GM12873 (cell line): ENCODE measurements at regions not wholly inside any gene's neighbourhood (a gene's known extent, or its start where the extent isn't known, plus 50 kb on each side); places are given as distances from the start of the nearest gene placed in this dataset.

Experiments used
- TF ChIP-seq, protein P1 (sequence below): IDR thresholded peaks from 2 replicates; pipeline ENCODE4 v1.5.1; 2012; ENCODE audit warnings: low read depth, mild to moderate bottlenecking, moderate library complexity, low read length, control low read depth; ENCODE audit not compliant: insufficient read depth; ENCODE audit errors: missing control alignments

DNA sequence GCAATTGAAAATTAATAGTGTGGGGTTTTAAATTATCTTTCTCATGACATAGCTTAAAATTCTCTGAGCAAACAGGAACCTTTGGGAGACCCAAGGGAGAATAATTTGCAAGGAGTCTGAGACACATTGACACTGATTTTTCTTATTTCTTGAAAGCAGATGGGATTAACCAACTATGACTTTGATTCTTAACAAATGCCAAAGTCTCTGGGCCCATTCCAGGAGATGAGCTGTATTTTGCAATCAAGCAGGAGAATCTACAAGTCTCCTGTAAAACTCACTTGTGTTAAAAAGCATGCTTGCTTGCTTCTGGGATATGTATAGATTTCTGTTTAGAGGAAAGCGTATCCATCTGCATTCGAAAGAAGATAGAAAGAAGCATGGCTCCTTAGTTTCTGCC is 71.3 kb upstream of the STT3B start:
- TF ChIP-seq, protein P1, sequence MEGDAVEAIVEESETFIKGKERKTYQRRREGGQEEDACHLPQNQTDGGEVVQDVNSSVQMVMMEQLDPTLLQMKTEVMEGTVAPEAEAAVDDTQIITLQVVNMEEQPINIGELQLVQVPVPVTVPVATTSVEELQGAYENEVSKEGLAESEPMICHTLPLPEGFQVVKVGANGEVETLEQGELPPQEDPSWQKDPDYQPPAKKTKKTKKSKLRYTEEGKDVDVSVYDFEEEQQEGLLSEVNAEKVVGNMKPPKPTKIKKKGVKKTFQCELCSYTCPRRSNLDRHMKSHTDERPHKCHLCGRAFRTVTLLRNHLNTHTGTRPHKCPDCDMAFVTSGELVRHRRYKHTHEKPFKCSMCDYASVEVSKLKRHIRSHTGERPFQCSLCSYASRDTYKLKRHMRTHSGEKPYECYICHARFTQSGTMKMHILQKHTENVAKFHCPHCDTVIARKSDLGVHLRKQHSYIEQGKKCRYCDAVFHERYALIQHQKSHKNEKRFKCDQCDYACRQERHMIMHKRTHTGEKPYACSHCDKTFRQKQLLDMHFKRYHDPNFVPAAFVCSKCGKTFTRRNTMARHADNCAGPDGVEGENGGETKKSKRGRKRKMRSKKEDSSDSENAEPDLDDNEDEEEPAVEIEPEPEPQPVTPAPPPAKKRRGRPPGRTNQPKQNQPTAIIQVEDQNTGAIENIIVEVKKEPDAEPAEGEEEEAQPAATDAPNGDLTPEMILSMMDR, result no peak

DNA sequence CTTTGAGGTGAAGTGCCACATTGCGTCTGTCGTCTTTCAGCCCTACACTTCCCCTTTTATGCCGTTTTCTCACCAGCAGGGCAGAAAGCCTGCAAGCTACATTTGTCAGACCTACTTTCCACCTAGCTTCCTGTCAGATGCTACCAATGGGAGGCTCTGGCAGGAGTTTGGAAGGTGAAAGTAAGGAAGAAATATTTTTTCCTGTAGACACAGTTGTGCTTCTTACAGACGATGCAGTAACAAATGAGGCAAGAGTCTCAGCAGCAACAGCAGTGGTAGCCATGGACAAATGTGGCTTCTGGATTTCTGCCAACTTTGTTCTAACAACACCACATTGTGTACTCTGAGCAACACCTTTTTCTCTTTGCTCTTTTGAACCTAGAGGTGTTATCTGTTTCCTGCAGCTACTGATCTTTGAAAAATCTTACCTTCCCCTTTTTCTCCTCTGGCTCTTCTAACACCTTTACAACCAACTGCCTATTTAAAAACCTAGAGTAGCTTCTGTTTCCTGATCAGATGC is 70.6 kb upstream of the STT3B start:
- TF ChIP-seq, protein P1, result peak; percentile 56

DNA sequence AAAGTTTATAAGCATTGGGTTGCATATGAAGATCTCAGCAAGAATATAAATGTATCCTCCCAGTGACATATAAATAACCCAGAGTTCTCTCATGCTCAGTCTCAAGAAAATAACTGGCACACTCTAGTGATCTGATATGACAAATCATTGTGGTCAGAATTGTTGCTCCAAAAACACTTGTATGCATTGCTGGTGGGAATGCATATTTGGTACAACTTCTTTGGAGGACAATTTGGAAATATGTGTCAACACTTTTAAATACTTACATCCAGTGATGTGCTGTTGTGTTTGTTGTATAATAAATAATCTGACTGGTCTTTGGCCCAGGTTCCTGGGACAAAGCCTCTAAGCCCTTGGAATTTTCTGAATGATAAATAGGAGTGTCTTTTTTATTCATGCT is 66.7 kb upstream of the STT3B start:
- TF ChIP-seq, protein P1, result no peak

DNA sequence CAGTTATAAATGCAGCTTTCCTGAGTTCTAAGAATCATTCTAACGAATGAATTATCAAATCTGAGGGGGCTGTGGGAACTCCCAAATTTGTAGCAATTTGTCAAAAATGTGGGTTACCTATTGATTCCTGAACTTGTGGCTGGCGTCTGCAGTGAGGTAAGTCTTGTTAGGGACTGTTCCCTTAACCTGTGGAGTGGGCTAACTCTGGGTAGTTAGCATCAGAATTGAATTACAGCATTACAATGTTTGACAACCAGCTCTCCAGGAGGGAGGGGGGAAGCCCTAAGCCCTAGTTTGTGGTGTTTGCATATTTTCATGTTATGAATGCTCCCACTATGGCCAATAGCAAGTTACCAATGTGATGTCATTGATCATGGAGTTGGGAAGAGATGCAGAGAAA is 65.9 kb upstream of the STT3B start:
- TF ChIP-seq, protein P1, result no peak

DNA sequence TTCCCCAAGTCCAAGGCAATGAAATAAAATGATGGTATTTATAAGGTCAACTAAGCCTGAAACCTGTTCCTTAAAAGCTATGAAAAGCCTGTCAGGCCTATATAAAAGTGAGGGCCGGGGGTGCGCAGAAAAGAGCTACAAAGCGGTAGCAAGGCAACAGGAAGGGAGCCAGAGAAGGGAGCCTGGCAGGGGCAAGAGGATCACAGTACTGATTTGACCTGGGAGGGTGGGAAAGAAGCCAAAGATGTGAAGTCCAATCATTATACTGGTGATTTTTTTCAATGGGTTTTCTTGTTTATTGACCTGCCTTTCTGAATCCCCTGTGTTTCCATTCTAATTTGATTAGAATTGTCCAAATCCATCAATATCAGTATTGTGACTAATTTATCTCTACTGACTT is 64.3 kb upstream of the STT3B start:
- TF ChIP-seq, protein P1, result no peak

DNA sequence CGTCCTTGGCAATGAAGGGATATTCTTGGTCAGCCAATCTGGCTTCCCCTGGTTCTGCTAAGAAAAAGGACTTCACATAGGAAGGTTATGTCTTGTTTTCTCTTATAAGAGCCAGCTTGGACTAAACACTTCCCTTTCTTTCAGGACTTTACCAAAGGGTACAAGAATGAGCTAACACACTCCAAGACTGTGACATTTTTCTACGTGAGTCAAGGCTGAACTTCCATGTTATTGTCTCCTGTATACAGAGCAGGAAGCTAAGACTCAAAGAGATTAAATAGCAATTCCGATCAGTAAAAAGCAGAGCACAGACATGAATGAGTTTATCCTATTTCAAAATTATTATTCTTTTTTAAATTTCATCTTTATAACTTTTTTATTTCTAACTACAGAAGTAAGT is 63.3 kb upstream of the STT3B start:
- TF ChIP-seq, protein P1, result no peak

DNA sequence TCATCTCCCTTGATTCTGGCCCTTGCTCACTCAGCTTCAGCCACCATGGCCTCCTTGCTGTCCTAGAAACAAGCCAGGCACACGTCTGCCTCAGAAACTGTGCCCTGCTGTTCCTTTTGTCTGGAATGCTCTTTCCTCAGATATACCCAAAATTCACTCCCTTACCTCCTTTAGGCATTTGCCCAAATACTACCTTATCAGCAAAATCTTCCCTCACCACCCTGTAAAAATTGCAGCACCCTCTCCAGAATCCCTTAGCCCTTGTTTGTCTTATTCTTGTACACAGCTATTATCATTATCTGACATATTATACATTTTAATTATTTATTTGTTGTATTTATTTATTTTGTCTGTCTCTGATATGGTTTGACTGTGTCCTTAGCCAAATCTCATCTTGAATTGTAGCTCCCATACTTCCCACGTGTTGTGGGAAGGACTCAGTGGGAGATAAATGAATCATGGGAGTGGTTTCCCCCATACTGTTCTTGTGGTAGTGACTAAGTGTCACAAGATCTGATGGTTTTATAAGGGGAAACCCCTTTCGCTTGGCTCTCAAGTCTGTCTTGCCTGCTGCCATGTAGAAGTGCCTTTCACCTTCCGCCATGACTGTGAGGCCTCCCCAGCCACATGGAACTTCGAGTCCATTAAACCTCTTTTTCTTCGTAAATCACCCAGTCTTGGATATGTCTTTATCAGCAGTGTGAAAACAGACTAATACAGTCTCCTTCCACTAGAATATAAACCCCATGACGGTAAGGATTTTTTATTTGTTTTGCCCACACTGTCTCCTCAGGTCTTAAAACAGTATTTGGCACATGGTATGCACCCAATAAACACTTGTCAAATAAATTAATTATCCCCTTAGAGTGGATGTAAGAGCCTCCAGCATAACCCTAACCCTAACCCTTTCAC is 60.0 kb upstream of the STT3B start:
- TF ChIP-seq, protein P1, result no peak
